CD4-positive, alpha-beta T cell treated with Interferon alpha-2 for 1 hour (primary cell): ENCODE measurements at regions not wholly inside any gene's neighbourhood (a gene's known extent, or its start where the extent isn't known, plus 50 kb on each side); places are given as distances from the start of the nearest gene placed in this dataset.
A peak's percentile ranks its signal among the peaks of the same experiment; 100 is the strongest.
"Not testable (repeated sequence)": the region's sequence is repeated elsewhere in the genome, so short reads cannot be mapped to it uniquely, and the experiment has no call there.

Experiments used
- DNase-seq, 2 donors: peaks; one replicate each; pipeline ENCODE4 v3.0.0-alpha.2; 2020 to 2022

DNA sequence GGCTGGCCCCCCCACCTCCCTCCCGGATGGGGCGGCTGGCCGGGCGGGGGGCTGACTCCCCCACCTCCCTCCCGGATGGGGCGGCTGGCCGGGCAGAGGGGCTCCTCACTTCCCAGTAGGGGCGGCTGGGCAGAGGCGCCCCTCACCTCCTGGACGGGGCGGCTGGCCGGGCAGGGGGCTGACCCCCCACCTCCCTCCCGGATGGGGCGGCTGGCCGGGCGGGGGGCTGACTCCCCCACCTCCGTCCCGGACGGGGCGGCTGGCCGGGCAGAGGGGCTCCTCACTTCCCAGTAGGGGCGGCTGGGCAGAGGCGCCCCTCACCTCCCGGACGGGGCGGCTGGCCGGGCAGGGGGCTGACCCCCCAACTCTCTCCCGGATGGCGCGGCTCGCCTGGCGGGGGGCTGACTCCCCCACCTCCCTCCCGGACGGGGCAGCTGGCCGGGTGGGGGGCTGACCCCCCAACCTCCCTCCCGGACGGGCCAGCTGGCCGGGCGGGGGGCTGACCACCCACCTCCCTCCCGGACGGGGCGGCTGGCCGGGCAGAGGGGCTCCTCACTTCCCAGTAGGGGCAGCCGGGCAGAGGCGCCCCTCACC lies 194.1 kb upstream of the GRIA1 start:
- not testable (repeated sequence) for DNase-seq

DNA sequence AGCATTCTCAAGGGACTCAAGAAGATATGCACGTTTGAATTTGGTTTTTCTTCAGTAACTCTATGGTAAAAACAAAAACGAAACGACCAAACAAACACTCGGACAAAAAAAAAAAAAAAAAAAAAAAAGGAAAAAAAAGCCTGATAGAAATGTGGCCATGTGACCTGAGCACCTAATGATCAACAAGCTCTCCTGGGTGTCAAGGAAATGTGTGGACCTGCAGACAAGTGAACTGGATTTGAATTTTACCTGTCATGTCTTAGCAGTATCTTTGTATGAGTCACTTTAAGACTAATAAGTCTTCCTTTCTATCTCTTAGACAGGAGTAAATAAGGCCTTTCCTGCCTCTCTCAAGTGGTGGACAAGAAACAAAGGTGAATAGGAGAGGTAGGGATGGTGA lies 190.6 kb upstream of the GRIA1 start:
- no peak for DNase-seq

DNA sequence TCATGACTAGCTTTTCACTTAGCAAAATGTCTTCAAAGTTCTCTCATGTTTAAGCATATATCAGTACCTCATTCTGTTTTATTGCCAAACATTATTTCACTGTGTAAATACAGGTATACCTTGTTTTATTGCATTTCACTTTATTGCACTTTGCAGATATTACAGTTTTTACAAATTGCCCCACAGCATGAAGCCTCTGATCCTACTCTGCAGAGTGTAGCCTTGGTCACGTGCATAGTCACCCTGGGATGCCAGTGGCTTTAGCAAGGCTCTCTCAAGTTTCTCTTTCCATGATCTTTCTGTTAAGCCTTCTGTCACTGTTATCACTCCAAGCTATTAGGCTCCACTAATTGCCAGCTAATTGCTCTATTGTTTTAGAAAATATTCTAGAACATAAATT lies 182.2 kb upstream of the GRIA1 start:
- no peak for DNase-seq

DNA sequence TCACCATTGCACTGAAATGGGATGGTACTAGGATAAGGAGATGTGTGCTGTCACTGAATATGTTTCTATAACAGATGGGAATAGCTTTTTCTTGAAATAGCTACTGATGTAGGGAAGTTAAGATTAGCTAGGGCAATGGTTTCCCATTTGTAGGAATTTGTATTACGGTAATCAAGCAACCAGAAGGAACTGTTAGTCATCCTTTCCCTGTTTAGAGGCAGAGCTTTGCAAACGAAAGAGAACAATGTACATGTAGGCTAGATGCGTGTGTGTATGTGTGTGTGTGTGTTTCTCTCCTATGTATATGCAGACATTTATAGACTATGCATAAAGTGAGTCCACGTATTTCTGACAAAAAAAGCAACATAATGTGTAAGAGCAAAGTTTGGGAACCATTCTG lies 171.9 kb upstream of the GRIA1 start:
- no peak for DNase-seq

DNA sequence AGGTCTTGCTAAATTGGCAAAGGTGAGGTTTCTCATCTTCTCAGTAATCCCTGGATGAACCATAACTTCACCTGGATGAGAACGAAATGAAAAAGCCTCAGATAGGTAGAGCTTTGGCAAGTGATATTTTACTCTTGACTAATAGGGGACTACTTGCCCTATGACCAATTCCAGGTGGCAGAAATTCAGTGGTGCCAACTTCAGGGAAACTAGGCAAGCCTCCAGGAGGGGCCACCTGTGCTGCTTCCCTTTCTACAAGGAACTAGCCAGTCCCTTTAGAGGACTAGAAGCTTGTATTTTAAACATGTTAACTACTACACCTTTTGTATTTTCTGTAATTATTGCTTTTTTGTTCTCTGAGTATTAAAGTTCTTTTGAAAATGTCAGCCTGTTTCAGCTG lies 169.0 kb upstream of the GRIA1 start:
- DNase-seq = no peak

DNA sequence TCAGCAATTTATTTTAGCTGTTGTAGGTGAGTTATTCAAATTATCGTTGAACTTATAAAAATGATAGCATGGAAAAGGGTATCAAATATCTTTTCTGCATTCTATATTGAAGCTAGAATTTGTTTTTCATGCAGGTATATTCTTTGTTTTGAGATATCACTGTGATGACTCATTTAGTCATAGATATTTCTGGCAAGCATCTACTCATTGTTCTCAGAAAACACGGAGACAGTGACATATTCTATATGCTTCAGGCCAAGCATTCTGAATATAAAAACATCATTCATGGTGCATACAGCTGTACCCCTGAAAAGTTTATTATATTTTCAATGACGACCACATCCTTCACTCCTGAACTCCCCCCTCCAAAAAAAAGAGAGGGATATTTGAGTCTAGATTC lies 150.3 kb upstream of the GRIA1 start:
- DNase-seq = no peak

DNA sequence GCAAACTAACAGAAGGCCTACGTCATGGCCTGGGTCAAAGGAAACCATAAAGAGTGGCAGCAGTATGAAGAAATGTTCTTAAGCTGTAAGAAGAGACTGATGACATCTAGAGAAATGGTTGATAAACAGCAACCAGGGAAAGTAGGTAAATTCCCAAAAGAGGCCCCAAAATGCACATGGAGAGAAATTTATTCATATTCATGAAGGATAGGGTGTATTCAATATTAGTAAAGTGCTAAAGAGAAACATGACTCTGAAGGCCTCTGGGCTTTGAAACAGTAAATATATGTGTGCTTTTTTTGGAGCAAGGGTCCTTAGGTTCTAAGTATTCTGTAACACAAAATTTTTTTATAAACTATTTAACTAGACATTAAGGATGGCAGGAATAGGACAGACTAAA lies 149.7 kb upstream of the GRIA1 start:
- no peak for DNase-seq

DNA sequence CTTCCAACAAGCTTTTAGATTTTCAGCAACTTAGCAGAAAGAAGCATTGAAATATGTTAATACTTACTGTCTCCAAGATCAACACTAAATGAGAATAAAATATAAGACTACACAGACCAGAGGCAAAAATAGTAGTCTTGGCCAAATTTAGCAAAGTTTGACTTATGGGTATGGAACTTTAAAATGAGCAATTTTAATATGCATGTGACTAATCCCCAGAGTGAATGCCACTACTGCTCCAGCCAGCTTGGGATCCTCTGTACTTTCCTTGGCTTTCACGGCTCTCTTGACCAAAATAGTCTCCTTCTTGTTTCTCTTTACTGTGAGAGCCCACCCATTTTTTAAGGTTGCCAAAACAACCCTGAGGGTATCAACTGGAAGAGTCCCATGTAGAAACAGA lies 148.0 kb upstream of the GRIA1 start:
- DNase-seq = no peak

DNA sequence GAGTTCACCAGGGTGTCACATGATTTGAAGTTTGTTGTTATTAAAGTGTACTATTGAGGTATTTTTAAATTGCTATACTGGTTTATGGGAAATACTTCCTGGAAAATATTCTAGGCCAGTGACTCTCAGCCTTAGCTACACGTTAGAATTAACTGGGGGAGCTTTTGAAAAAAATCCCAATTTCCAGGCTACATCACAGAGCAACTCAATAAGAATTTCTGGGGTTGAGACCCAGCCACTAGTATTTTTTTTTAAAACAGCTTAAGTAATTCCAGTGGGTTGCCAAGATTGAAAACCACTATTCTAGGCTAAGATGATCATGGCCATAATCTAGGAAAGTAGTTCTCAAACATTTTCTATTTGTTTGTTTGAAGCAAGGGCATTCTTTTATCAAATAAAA lies 142.9 kb upstream of the GRIA1 start:
- no peak for DNase-seq

DNA sequence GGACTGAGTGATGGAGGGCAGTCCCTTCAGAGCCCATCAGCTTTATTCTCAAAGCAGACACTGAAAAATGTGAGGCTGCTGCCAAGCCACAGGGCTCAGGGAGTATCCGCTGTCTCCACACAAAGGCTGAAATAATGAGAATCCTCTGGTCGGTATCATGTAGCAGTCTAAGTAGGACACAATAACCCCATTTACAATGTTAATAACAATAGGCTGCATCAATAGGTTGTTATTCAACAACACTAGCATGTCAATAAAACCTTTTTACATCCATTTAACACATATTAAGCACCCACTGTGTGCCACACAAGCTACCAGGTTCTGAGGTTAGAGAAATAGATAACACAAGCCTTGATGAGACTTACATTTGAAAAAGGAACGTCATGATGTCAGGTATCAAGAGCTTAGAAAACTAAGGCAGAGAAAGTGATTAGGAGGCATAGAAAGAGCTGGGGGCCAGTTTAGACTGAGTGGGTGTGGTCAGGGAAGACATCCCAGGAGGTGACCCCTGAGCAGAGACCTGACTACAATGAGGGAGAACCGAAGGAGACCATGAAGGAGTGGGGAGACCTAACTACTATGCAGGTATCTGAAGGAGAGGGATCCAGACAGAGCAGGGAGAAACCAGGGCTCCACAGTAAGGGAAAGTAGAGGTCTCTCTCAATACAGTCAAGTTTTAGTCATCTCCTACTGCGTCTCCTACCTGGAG lies 140.1 kb upstream of the GRIA1 start:
- no peak for DNase-seq

DNA sequence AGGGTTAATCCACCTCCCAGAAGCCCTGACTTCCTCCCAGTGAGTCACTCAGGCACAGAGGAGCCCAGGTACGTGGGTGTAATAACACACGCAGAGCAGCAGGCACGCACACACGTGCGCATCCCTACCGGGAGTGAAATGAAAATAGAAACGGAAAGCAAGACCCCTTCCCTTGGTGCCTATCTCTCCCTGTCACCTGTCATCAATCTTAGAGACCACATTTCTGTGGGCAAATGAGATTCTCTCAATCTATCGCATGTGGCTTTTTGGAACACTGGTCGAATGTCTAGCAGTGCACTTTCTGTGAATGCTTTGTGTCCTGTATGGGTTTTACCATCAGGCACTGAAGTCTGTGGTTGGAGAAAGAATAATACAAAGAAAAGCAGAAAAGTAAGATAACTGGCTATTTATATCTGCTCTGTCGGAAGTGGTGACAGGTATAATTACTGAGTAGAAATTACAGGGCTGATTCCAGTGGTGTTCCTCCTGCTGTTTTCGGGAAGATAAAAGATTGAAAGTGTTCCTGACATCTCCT lies 137.7 kb upstream of the GRIA1 start:
- DNase-seq = peak in 1 of 2 donors; percentile 49

DNA sequence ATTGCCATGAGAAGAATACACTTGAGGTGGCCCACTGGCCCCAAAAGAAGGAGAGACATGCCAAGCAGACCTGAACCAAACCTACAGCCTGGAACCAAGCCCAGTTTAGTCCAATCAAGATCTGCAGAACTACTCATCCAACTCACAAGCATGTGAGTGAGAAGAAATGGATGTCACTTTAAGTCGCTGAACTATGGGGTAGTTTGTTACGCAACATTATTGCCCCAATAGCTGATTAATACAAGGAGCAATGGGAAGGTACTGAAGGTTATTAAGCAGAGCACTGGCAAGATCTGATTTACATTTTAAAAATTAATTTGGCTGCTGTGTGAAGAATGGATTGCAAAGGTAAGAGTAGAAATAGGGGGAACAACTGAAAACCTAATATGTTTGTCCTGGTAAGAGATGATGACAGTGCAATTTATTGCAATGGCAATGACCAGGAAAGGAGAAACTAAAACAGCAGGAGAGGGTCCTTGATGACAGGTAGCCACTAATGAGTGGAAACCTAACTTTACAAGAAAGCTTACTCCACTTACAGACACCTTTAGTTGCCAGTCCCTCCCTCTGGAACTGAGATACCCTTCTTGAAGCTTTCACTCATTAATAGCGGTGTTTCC lies 132.9 kb upstream of the GRIA1 start:
- DNase-seq = no peak

DNA sequence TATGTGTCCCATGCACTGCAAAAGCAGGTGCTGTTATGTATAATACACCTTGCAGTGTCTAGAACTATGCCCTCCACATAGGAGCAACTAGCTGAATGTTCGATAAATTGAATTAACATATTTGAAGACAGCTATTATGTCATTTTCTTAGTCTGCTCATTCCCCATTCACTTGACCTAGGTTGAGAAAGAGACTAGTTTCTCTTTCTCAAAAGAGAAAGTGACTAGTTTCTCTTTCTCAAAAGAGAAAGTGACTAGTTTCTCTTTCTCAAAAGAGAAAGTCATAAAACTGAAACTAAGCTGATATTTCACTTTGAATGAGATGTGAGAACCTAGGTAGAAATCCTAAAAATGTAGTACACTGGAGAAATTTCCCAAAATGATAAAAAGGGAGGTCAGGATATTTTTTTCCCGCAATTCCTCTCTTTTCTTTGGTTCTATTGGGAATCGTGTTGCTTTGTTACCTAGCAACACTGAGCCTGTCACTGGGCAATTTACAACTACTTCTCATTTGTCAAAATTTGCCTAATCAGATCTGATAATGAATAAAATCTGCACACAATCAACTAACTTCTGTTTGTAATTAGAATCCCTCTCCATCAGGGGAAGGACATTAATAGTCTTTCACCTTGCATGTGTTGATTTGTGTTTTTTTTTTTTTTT lies 132.0 kb upstream of the GRIA1 start:
- DNase-seq = peak in 1 of 2 donors; percentile 31

DNA sequence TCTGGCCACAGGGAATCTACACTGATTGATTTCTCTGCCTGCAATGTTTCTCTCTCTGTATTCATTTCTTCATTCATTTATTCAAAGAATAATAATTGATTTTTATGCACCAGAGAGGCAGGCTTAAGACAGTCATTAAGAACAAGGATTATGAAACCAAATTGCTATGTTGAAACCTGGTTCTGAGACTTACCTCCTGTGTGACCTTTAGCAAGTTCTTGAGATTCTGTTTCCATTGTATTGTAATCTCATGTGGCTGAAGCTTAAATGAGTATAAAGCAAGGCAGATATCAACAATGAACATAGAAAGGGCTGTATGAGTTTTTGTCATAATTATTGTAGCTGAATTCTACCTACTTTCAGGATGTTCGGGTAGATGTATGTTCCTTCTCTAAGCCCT lies 129.6 kb upstream of the GRIA1 start:
- no peak for DNase-seq

DNA sequence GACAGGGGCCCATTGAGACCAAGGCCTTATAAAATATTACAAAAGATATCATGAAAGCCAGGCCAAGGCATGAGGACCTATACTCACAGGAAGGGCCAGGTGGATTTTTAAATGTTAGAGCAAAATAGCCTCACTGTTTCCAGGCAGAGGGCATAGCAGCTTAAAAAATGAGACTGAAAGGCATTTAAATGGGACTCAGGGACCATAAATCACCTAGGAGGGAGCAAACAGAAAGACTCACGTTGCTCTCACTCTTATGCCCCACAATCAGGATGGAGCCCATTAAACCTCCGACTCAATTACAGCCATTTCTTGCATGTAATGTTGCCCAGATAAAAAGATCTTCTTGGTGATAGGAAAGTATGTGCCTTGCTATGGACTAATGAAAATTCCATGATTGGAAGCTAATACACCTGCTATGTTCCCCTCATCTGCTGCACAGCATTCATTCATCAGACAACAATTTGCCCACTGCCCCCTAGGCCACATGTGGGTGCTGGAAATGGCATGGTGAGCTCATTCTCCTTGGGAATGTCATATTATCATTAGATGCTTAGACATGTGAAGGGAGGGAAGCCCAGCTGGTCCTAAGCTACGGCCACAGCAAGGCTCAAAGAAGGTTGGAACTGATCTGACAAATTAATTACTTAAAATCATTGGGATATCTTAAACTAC lies 128.6 kb upstream of the GRIA1 start:
- no peak for DNase-seq

DNA sequence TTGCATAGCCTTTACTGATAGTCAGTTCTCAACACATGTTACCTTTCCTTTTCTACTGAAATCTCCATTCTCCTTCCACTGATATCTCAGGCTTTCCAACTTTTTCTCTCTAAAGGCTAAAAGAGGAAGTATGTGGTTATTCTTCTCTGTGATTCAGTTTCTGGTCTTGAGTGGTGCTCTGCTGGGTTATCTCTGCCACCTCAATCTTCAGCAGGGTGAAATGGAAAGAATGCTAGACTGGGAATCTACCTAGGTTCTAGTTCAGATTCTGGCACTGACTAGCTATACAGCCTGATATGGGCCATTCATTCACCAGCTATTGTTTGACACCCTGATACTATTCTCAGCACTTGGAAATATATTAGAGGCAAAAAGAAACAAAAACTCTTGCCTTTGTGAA lies 124.9 kb upstream of the GRIA1 start:
- no peak for DNase-seq

DNA sequence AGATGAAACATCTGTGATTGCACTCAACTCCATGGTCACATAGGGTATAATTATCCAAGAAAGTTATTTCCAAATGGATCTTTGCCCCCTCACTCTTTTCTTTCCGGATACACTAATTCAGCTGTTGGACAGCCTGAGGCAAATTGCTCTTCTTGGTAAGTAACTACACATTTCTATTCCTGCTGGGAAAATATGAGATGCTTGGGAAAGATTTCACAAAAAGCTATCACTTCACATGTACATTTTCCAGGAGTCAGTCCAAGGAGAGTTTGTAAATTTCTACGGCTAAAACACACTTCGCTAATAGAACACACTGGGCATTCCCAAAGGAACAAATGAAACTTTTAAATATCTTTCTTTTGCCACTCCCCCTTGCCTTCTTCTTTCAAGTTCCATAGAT lies 123.0 kb upstream of the GRIA1 start:
- no peak for DNase-seq

DNA sequence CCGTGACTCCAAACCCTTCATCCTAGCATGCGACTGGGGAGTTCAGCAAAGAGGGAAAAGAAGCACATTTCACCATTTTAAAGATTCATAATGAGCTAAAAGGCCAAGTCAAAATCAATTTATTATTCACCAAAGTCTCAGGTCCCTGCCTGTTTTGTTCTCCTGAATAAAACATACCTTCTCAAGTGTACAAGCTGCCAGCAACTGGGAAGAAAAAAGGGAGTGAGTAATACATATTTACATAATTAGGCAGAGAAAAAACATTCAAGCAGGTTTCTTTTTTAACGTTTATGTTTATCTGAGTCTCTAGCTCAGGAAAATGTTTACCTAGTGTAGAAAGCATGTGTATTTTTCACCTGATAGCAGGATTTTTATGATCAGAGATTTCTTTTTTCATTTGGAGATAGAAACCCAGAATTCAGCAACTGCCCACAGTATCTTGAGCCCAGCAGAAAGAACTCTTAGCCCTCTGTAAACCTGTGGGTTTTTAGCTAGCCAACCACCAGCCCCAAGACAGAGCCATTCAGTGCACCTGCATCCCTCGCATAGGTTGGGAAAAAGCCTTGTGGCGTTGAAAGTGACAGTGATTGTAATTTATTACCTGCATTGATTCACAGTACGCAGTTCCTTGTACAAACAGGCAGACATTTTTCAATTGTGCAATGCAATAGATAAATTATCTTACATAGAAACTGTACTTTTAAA lies 117.9 kb upstream of the GRIA1 start:
- no peak for DNase-seq

DNA sequence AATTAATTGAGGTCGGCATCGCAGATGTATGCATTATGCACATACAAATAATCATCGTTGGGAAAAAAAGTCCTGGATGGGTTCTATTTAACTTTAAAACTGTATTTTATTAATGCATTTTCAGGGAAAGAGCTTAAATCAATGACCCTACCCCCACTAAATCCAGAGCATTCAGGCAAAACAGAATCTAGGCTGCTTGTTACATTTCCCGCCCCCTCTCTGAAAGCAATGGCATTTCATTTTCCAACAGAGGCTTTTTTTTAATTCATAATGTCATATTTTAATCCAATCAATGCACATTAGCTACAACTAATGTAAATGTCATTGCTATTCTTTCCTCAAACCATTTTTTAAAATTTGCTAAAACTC lies 117.4 kb upstream of the GRIA1 start:
- DNase-seq = no peak

DNA sequence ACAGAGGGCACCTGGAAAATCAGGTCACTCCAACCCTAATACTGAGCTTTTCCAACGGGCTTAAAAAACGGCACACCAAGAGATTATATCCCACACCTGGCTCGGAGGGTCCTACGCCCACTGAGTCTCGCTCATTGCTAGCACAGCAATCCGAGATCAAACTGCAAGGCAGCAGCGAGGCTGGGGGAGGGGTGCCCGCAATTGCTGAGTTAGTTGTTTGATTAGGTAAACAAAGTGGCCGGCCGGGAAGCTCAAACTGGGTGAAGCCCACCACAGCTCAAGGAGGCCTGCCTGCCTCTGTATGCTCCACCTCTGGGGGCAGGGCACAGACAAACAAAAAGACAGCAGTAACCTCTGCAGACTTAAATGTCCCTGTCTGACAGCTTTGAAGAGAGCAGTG lies 108.8 kb upstream of the GRIA1 start:
- not testable (repeated sequence) for DNase-seq

DNA sequence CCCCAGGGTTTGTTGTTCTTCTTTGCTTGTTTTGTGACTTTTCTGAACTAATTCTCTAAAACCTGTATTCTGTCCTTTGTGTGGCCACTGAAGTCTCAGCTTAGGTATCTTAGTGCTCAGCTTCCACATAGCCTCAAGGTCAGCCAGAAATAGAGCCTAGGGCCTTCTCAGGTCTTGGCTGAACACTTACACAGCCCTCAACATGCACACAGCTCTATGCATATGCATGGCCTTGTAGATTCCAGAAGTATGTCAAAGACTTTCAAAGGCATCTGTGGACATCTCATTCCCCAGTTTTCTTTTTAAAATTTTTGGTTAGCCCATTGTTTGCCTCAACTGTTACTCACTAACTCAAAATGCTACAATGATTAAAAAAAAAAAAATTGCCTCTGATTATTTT lies 99.9 kb upstream of the GRIA1 start:
- DNase-seq = no peak

DNA sequence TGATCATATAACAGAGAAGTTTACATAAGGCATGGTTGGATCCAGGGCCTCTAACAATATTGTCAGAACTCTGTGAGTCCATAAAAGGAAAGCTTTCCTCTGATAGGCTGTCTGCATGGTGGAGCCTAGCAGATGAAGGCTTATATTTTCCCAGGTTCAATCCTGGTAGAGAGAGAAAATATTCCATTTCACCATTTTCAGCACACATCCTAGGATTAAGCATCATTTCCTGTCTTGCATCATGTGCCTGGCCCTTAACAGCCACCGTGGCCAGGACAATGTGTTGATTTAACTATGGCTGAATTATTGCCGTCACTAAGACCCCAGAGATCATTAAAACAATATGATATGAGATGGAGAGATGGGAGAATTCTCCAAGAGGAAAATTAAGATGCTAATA lies 90.9 kb upstream of the GRIA1 start:
- no peak for DNase-seq

DNA sequence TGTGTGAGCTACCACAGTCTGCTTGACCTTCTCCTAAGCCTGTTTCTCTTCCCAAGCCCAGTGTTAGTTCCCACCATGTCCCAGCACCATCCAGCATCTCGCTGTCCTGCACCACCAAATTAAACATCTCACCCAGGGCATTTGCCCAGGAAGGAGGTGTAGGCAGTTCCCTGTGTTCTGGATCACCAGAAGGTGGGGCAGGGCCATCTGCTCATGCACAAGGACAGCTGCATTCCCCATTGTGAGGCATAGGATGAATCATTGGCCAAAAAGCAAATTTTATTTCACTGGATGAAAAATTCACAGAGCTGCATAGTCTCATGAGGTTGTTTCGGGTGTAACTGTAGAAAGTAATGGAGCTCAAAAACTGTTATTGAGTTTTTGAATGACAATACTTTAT lies 89.5 kb upstream of the GRIA1 start:
- no peak for DNase-seq
